HG03575 (cell line): ENCODE measurements at regions not wholly inside any gene's neighbourhood (a gene's known extent, or its start where the extent isn't known, plus 50 kb on each side); places are given as distances from the start of the nearest gene placed in this dataset.

Source experiments
- ATAC-seq: cut with Tn5 transposase; IDR thresholded peaks from one replicate; pipeline ENCODE4 v1.9.1; 2021; ENCODE audit not compliant: unreplicated experiment, insufficient number of reproducible peaks, low FRiP score; ENCODE audit errors: extremely low read depth

- no peak for ATAC-seq
Measured at GRCh38 chr9:86458191-86458855, 104.1 kb upstream of the TUT7 start.

GRCh38 chr9:86456416-86456815 lies 102.2 kb upstream of the TUT7 start:
- no peak for ATAC-seq

GRCh38 chr9:86454701-86455615 lies 100.7 kb upstream of the TUT7 start:
- no peak for ATAC-seq

GRCh38 chr9:86452201-86452828 lies 98.1 kb upstream of the TUT7 start:
- no peak for ATAC-seq

GRCh38 chr9:86449246-86449645 lies 95.0 kb upstream of the TUT7 start:
- ATAC-seq: no peak

GRCh38 chr9:86445671-86446070 lies 91.5 kb upstream of the TUT7 start:
- ATAC-seq: no peak

- ATAC-seq: no peak
Measured at GRCh38 chr9:86443992-86444391, 89.8 kb upstream of the TUT7 start.

GRCh38 chr9:86434039-86434726 lies 80.0 kb upstream of the TUT7 start:
- no peak for ATAC-seq

- no peak for ATAC-seq
Measured at GRCh38 chr9:86424251-86424891, 70.2 kb upstream of the TUT7 start.

- ATAC-seq: no peak
Measured at GRCh38 chr9:86413971-86414880, 60.0 kb upstream of the TUT7 start.

- ATAC-seq: no peak
Measured at GRCh38 chr9:86410281-86410680, 56.1 kb upstream of the TUT7 start.

- no peak for ATAC-seq
Measured at GRCh38 chr9:86408121-86408520, 53.9 kb upstream of the TUT7 start.

GRCh38 chr9:86407022-86407421 lies 52.8 kb upstream of the TUT7 start:
- ATAC-seq: no peak

GRCh38 chr9:86406366-86406765 lies 52.2 kb upstream of the TUT7 start:
- no peak for ATAC-seq

- ATAC-seq: no peak
Measured at GRCh38 chr9:86405926-86406325, 51.7 kb upstream of the TUT7 start.

- no peak for ATAC-seq
Measured at GRCh38 chr9:86405086-86405491, 50.9 kb upstream of the TUT7 start.
